ENCODE measurements at regions not wholly inside any gene's neighbourhood (a gene's known extent, or its start where the extent isn't known, plus 50 kb on each side); places are given as distances from the start of the nearest gene placed in this dataset.

- no peak for TF ChIP-seq RBM15 (IDR thresholded peaks at IDR 0.05; ENCODE audit: insufficient read depth, low read length)
- no peak for TF ChIP-seq FOXA3 (CRISPR knock-in tag; conservative IDR thresholded peaks at IDR 0.05 in 1 of 2, IDR thresholded peaks at IDR 0.05 in 1 of 2)
- TF ChIP-seq ZNF41 (CRISPR knock-in tag; conservative IDR thresholded peaks at IDR 0.05): no peak
- no peak for TF ChIP-seq ZNF23 (CRISPR knock-in tag; IDR thresholded peaks at IDR 0.05)
Measured at GRCh38 chr1:195934817-195935553, 673.3 kb downstream of the KCNT2 start (continued).

GRCh38 chr1:195933835-195934234 lies 674.4 kb downstream of the KCNT2 start:
- WGBS (ENCODE audit: insufficient coverage, low coverage, missing lambda C conversion rate): 37% methylated on average over 1 of the region's 1 CpG
- no peaks in the 10 kb centered on the region for H3K27me3 ChIP-seq (ENCODE audit: control insufficient read depth in 2 of 2, insufficient read depth in 2 of 2, low read length in 2 of 2)
- H4K20me1 ChIP-seq (replicated peaks; ENCODE audit: control insufficient read depth, insufficient read depth, low read length): no peaks in the 10 kb centered on the region
- in situ Hi-C loops (cut with MboI): no loop called here
- intact Hi-C loops (cut with micrococcal nuclease): loop anchor here (5.0 kb wide), 1 partner anchor 37 kb away; no protein-coding TSS in a partner anchor
- POLR2A ChIA-PET: no interaction called here
- H3K27ac ChIP-seq (ENCODE audit: extremely low read depth, low read depth, low read length): no peak overlapping the region
- H2AFZ ChIP-seq (ENCODE audit: low read depth, low read length): no peak overlapping the region
- H3K9me1 ChIP-seq (ENCODE audit: control insufficient read depth, insufficient read depth, low read length): no peaks in the 10 kb centered on the region
- H3K9me3 ChIP-seq (replicated peaks; ENCODE audit: control insufficient read depth, insufficient read depth, low read depth, low read length): no peaks in the 10 kb centered on the region
- no peaks in the 10 kb centered on the region for H3K79me2 ChIP-seq (ENCODE audit: control insufficient read depth, insufficient read depth, low read length)
- FAIRE-seq (no peak), DNase-seq (ENCODE audit: extremely low read depth in 1 of 4, low spot score in 3 of 4) (no peak), ATAC-seq (no peak)
- H3K4me3 ChIP-seq: no peak overlapping the region
- no peak overlapping the region for H3K4me2 ChIP-seq (ENCODE audit: insufficient read depth, low read length)
- H3K36me3 ChIP-seq (ENCODE audit: control insufficient read depth, insufficient read depth, low read length): no peaks in the 10 kb centered on the region
- CTCF ChIA-PET (ENCODE audit: low intra/inter-chr PET ratio): no interaction called here
- BruUV-seq (replicated peaks): no TSS peak
- H3K9ac ChIP-seq (ENCODE audit: insufficient read depth in 1 of 2, low read depth in 2 of 2, low read length in 2 of 2): no peak overlapping the region
- no peak for TF ChIP-seq UBTF (IDR thresholded peaks at IDR 0.05; ENCODE audit: borderline replicate concordance in 1 of 2, low read depth in 2 of 2, low read length in 2 of 2)
- TF ChIP-seq ZMIZ1 (IDR thresholded peaks at IDR 0.05; ENCODE audit: low read depth in 2 of 2, low read length in 2 of 2): no peak
- TF ChIP-seq ZNF785 (CRISPR knock-in tag; IDR thresholded peaks at IDR 0.05): no peak
- no peak for TF ChIP-seq E2F4 (CRISPR knock-in tag; IDR thresholded peaks at IDR 0.05; ENCODE audit: low read depth)
- TF ChIP-seq NFYB (IDR thresholded peaks at IDR 0.05; ENCODE audit: extremely low read depth, insufficient read length): no peak
- no peak for TF ChIP-seq NCOA6 (IDR thresholded peaks at IDR 0.05)
- no peak for TF ChIP-seq TAF1 (IDR thresholded peaks at IDR 0.05; ENCODE audit: control insufficient read depth, extremely low read depth, insufficient read depth, low read length, severe bottlenecking)
- H3K4me1 ChIP-seq (replicated peaks in 1 of 2; ENCODE audit: control insufficient read depth in 2 of 2, insufficient read depth in 2 of 2, low read length in 2 of 2): no peaks in the 10 kb centered on the region

Data from K562 (cell line).